CD4-positive, alpha-beta T cell (primary cell): ENCODE measurements at regions not wholly inside any gene's neighbourhood (a gene's known extent, or its start where the extent isn't known, plus 50 kb on each side); places are given as distances from the start of the nearest gene placed in this dataset.

Source experiments
- ATAC-seq: fragments of 200-7000 bp; cut with Tn5 transposase; one replicate; pipeline ENCODE4 v1.10.0; 2022; ENCODE audit warnings: mild to moderate bottlenecking; ENCODE audit not compliant: poor library complexity
- CTCF ChIA-PET: fragments of 350-600 bp; sonication (Branson Sonifier 250); formaldehyde crosslinking; loops from one replicate; lab custom pipeline; 2021; ENCODE audit warnings: antibody characterized with exemption, inconsistent platforms; lab: Charles Lee
- POLR2A ChIA-PET: fragments of 350-600 bp; sonication (Branson Sonifier 250); formaldehyde crosslinking; loops from one replicate; lab custom pipeline; 2021; ENCODE audit warnings: antibody characterized with exemption, inconsistent platforms; lab: Charles Lee
- DNase-seq, 14 experiments: peaks; one replicate each; pipeline ENCODE4 v3.0.0-alpha.2; 2013 to 2020; ENCODE audit warnings: mixed read lengths in 2 of 14
- H3K27ac ChIP-seq, 2 donors: one replicate each; pipeline versions ENCODE4 v1.5.1 to v1.7.0; 2013; ENCODE audit warnings: low read length in 2 of 2, low read depth in 1 of 2, mild to moderate bottlenecking in 1 of 2
- H3K27me3 ChIP-seq, 2 experiments: 1 replicate in 1 of 2; 2 replicates in 1 of 2; pipeline versions ENCODE4 v1.6.1 to v1.7.0; 2013; ENCODE audit warnings: low read length in 2 of 2, control low read depth in 1 of 2, mild to moderate bottlenecking in 1 of 2, moderate library complexity in 1 of 2; ENCODE audit not compliant: insufficient read depth in 2 of 2, control insufficient read depth in 1 of 2
- H3K36me3 ChIP-seq: one replicate; pipeline ENCODE4 v1.6.1; 2013; ENCODE audit warnings: low read length, control low read depth; ENCODE audit not compliant: insufficient read depth
- H3K4me1 ChIP-seq: one replicate; pipeline ENCODE4 v1.6.1; 2013; ENCODE audit warnings: low read length, control low read depth; ENCODE audit not compliant: insufficient read depth
- H3K4me3 ChIP-seq: one replicate; pipeline ENCODE4 v1.5.1; 2013; ENCODE audit warnings: mild to moderate bottlenecking, low read length, moderate library complexity
- H3K9me3 ChIP-seq, 2 experiments: 1 replicate in 1 of 2; 2 replicates in 1 of 2; pipeline versions ENCODE4 v1.6.1 to v1.7.0; 2013; ENCODE audit warnings: low read length in 2 of 2, mild to moderate bottlenecking in 2 of 2, control low read depth in 1 of 2, moderate library complexity in 1 of 2; ENCODE audit not compliant: control insufficient read depth in 1 of 2, insufficient read depth in 1 of 2
- H3K27ac Mint-ChIP-seq: one replicate; pipeline ENCODE4 v1.8.0; 2020; ENCODE audit warnings: mixed read lengths
- H3K27me3 Mint-ChIP-seq: one replicate; pipeline ENCODE4 v1.8.0; 2021; ENCODE audit warnings: mixed read lengths
- H3K36me3 Mint-ChIP-seq: one replicate; pipeline ENCODE4 v1.8.0; 2021; ENCODE audit warnings: low read depth, mixed read lengths
- H3K4me1 Mint-ChIP-seq: one replicate; pipeline ENCODE4 v1.8.0; 2021; ENCODE audit warnings: low read depth, mixed read lengths
- H3K4me3 Mint-ChIP-seq: one replicate; pipeline ENCODE4 v1.8.0; 2020; ENCODE audit warnings: mild to moderate bottlenecking, mixed read lengths
- H3K9me3 Mint-ChIP-seq: one replicate; pipeline ENCODE4 v1.8.0; 2020; ENCODE audit warnings: mixed read lengths
- CTCF ChIP-seq: fragments of 200-600 bp; IDR thresholded peaks from one replicate; pipeline ENCODE4 v1.8.0; 2022; ENCODE audit warnings: antibody characterized with exemption, mild to moderate bottlenecking
- intact Hi-C, 2 experiments: fragments of 100-400 bp; cut with DNase I in 1 of 2; cut with micrococcal nuclease in 1 of 2; formaldehyde crosslinking; loops; one replicate each; pipeline versions ENCODE4 v1.15.1 to v1.9.0; 2023 to 2025; cut with DNase I, micrococcal nuclease

GRCh38 chr2:64773461-64774118, 119.9 kb upstream of the SERTAD2 start:
- H3K27ac ChIP-seq: no peak overlapping the region
- H3K36me3 ChIP-seq: no peaks in the 10 kb centered on the region
- H3K27ac Mint-ChIP-seq: no peak overlapping the region
- POLR2A ChIA-PET: interaction anchor here (2.0 kb wide), 1 partner anchor 46 kb away, joined by 5 read pairs; no protein-coding TSS in a partner anchor
- no peak for DNase-seq
- H3K27me3 Mint-ChIP-seq: no peaks in the 10 kb centered on the region
- H3K36me3 Mint-ChIP-seq: no peaks in the 10 kb centered on the region
- H3K4me3 ChIP-seq: no peak overlapping the region
- H3K9me3 Mint-ChIP-seq: no peaks in the 10 kb centered on the region
- intact Hi-C loops: no loop called here
- TF ChIP-seq CTCF: no peak
- CTCF ChIA-PET: no interaction called here
- ATAC-seq: no peak
- H3K4me3 Mint-ChIP-seq: no peak overlapping the region
- peaks cover 5% of the 10 kb centered on the region for H3K4me1 Mint-ChIP-seq
- peaks cover under 1% of the 10 kb centered on the region for H3K4me1 ChIP-seq
- H3K9me3 ChIP-seq: no peaks in the 10 kb centered on the region
- no peaks in the 10 kb centered on the region for H3K27me3 ChIP-seq

- no peaks in the 10 kb centered on the region for H3K9me3 ChIP-seq
- no peak for ATAC-seq
- no peaks in the 10 kb centered on the region for H3K4me1 Mint-ChIP-seq
- no peak overlapping the region for H3K4me3 Mint-ChIP-seq
- H3K4me3 ChIP-seq: no peak overlapping the region
- H3K9me3 Mint-ChIP-seq: no peaks in the 10 kb centered on the region
- no peak overlapping the region for H3K27ac ChIP-seq
- intact Hi-C loops: no loop called here
- ChIA-PET POLR2A (interaction anchor here (1.3 kb wide), 1 partner anchor 10 kb away, joined by 5 read pairs; no protein-coding TSS in a partner anchor), CTCF (no interaction called here)
- H3K36me3 Mint-ChIP-seq: no peaks in the 10 kb centered on the region
- no peaks in the 10 kb centered on the region for H3K27me3 ChIP-seq
- no peak overlapping the region for H3K27ac Mint-ChIP-seq
- H3K27me3 Mint-ChIP-seq: no peaks in the 10 kb centered on the region
- no peaks in the 10 kb centered on the region for H3K4me1 ChIP-seq
- no peaks in the 10 kb centered on the region for H3K36me3 ChIP-seq
- no peak for TF ChIP-seq CTCF
- no peak for DNase-seq
These were observed 124.1 kb upstream of the SERTAD2 start for GRCh38 chr2:64777841-64778240.

- intact Hi-C loops: no loop called here
- Mint-ChIP-seq H3K9me3 (no peaks in the 10 kb centered on the region), H3K4me1 (no peaks in the 10 kb centered on the region), H3K4me3 (no peak overlapping the region), H3K36me3 (no peaks in the 10 kb centered on the region), H3K27me3 (no peaks in the 10 kb centered on the region), H3K27ac (no peak overlapping the region)
- H3K27ac ChIP-seq: no peak overlapping the region
- no peak for TF ChIP-seq CTCF
- ATAC-seq (no peak), DNase-seq (no peak)
- H3K4me3 ChIP-seq: no peak overlapping the region
- POLR2A ChIA-PET: no interaction called here
- H3K27me3 ChIP-seq: no peaks in the 10 kb centered on the region
- no peaks in the 10 kb centered on the region for H3K36me3 ChIP-seq
- H3K4me1 ChIP-seq: no peaks in the 10 kb centered on the region
- CTCF ChIA-PET: no interaction called here
- H3K9me3 ChIP-seq: no peaks in the 10 kb centered on the region
These were observed 125.5 kb upstream of the SERTAD2 start for GRCh38 chr2:64779117-64779690.
